Cardiac fibroblast (primary cell): ENCODE measurements at regions not wholly inside any gene's neighbourhood (a gene's known extent, or its start where the extent isn't known, plus 50 kb on each side); places are given as distances from the start of the nearest gene placed in this dataset.
A peak's percentile ranks its signal among the peaks of the same experiment; 100 is the strongest.
"Not testable (repeated sequence)": the region's sequence is repeated elsewhere in the genome, so short reads cannot be mapped to it uniquely, and the experiment has no call there.

Source experiments
- DNase-seq, 2 donors: peaks; one replicate each; pipeline versions ENCODE4 v3.0.0 to v3.0.0-alpha.2; 2010; ENCODE audit warnings: low read depth in 2 of 2
- H3K4me3 ChIP-seq, 2 donors: replicated peaks in 1 of 2; 1 replicate in 1 of 2; 2 replicates in 1 of 2; pipeline ENCODE4 v1.5.1; 2011; ENCODE audit warnings: low read depth in 2 of 2, low read length in 2 of 2, mild to moderate bottlenecking in 2 of 2, moderate library complexity in 1 of 2
- TF ChIP-seq, protein P1 (sequence below): IDR thresholded peaks from one replicate; pipeline ENCODE4 v1.5.1; 2011; ENCODE audit warnings: low read depth, mild to moderate bottlenecking, low read length, inconsistent platforms

DNA sequence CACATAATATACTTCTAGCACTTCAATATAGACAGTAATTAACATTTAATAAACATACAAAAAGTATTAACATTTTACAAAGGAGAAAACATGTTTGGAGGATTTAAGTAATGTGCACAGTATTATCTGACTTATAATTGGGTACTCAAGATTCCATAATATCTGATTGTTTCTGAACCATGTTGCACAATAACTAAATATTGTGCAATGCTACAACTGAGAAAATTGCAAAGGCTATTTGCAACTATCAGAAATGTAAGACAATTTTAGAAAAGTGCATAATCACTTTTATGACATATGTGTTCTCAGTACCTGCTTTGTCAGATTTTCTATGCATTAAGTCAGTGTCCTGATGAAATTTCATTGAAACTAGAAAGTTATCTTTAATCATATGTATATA, 934.6 kb downstream of the SOCS6 start:
- DNase-seq, result peak; percentile 7 to 38
- TF ChIP-seq, protein P1, sequence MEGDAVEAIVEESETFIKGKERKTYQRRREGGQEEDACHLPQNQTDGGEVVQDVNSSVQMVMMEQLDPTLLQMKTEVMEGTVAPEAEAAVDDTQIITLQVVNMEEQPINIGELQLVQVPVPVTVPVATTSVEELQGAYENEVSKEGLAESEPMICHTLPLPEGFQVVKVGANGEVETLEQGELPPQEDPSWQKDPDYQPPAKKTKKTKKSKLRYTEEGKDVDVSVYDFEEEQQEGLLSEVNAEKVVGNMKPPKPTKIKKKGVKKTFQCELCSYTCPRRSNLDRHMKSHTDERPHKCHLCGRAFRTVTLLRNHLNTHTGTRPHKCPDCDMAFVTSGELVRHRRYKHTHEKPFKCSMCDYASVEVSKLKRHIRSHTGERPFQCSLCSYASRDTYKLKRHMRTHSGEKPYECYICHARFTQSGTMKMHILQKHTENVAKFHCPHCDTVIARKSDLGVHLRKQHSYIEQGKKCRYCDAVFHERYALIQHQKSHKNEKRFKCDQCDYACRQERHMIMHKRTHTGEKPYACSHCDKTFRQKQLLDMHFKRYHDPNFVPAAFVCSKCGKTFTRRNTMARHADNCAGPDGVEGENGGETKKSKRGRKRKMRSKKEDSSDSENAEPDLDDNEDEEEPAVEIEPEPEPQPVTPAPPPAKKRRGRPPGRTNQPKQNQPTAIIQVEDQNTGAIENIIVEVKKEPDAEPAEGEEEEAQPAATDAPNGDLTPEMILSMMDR, result no peak

DNA sequence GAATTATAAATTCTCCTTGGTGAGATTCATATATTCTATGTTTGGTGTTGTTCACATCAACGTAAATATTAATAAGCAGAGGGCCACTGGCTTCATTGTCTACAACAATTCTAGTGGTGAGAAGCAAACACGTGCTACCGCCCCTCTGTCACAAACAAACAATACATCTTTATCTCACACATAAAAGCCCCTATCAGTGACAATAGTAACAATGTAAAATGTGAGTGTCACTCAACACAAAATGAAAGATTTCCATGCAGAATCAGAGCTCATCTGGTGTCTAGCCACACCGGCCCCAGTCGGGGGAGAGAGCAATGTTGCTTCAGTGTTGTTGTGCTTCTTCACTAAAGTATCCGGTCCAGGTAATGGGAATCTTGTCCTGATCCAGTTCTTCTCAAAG, 932.6 kb downstream of the SOCS6 start:
- no peak for DNase-seq
- H3K4me3 ChIP-seq, result no peak overlapping the region
- TF ChIP-seq, protein P1, result no peak

More for the DNA sequence above, 934.6 kb downstream of the SOCS6 start:
- no peak overlapping the region for H3K4me3 ChIP-seq

DNA sequence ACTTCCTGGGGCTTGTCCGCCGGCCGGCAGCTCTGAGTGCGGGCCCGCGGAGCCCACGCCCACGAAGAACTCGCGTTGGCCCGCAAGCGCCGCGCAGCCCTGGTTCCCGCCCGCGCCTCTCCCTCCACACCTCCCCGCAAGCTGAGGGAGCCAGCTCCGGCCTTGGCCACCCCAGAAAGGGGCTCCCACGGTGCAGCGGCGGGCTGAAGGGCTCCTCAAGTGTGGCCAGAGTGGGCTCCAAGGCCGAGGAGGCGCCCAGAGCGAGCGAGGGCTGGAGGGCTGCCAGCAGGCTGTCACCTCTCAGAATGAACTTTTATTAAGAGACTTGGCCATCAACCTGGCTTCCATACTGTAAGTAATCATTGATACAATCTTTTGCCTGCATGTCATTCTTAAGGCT, 923.9 kb downstream of the SOCS6 start:
- DNase-seq, H3K4me3 ChIP-seq: not testable (repeated sequence)

DNA sequence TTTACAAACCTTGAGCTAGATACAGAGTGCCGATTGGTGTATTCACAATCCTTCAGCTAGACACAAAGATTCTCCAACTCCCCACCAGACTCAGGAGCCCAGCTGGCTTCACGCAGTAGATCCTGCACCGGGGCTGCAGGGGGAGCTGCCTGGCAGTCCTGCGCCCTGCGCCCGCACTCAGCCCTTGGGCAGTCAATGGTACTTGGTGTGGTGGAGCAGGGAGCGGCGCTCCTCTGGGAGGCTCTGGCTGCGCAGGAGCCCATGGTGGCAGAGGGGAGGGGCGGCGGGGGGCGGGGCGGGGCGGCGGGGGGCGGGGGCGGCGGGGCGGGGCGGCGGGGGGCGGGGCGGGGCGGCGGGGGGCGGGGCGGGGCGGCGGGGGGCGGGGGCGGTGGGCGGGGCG, 923.4 kb downstream of the SOCS6 start:
- TF ChIP-seq, protein P1, result no peak

DNA sequence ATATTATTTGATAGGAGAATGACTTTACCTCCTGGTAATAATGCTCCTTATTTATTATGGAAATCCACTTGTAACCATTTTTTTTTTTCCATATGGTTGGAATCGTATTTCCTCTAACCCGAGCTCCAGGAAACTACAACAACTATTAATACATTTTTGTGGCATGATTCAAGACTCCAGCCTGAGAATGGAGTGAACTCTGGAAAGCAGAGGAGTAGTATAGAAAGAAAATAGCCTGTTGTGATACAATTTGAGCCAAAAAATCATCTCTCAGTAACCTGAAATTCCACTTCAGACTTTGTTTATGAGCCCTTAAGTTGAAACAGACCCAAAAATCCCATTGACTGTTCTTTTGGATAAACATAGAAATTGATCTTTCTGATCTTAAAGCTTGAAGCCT, 921.1 kb downstream of the SOCS6 start:
- H3K4me3 ChIP-seq, result no peak overlapping the region
- peak in 1 of 2 donors; percentile 19 for DNase-seq
- TF ChIP-seq, protein P1, result no peak

More for the DNA sequence above, 923.4 kb downstream of the SOCS6 start:
- no peak overlapping the region for H3K4me3 ChIP-seq
- no peak for DNase-seq

DNA sequence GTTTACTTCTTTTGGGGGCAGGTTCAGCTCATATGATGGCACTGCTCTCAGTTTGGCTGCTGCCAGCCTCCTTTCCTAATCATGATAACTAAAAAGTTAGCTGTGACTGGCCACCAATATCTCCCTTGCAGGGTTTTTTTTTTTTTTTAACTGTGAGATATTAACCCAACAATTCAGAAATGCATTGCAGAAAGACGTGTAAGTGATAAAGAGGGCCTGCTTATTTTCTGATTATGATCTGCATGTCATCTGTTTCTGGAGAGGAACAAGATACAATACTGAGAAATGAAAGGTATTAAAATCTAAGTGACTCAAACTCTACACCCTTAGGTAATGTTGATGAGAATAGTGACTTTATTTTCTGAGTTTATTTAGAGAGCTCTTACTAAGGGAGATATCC, 905.6 kb downstream of the SOCS6 start:
- no peak overlapping the region for H3K4me3 ChIP-seq
- TF ChIP-seq, protein P1, result no peak

DNA sequence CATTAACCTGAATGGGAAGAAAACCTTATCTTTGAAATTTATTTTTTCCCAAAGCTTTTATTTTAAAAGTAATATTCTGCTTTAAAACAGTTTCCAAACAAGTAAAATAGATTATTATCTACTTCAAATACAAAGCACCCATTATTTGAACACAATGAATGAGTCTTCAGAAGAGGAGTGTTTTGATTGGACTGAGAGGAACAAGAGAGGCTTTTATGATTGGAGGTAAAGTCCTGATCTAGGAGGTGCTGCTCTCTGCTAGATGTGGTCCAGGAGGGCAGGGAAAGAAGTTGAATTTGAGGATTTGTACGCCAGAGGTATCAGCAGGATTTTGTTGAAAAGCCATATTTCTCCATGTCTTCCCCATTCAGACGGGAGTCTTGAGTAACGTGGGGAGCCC, 900.7 kb downstream of the SOCS6 start:
- DNase-seq, result no peak
- no peak overlapping the region for H3K4me3 ChIP-seq
- TF ChIP-seq, protein P1, result no peak

More for the DNA sequence above, 905.6 kb downstream of the SOCS6 start:
- no peak for DNase-seq
